Neural progenitor cell (in vitro differentiated cells): ENCODE measurements at regions not wholly inside any gene's neighbourhood (a gene's known extent, or its start where the extent isn't known, plus 50 kb on each side); places are given as distances from the start of the nearest gene placed in this dataset.

Experiments used
- DNase-seq: peaks from one replicate; pipeline ENCODE4 v3.0.0-alpha.2; 2016; ENCODE audit warnings: low spot score
- H2AFZ ChIP-seq: fragments of 200-600 bp; sonication (generic); replicated peaks from 2 replicates; pipeline ENCODE4 v1.6.1; 2016; ENCODE audit warnings: antibody characterized with exemption
- H3F3A ChIP-seq: fragments of 200-600 bp; sonication (generic); 2 replicates; pipeline ENCODE4 v1.6.1; 2016; ENCODE audit warnings: antibody characterized with exemption, low read depth
- H3K27ac ChIP-seq: fragments of 200-600 bp; sonication (generic); 2 replicates; pipeline ENCODE4 v1.5.1; 2016; ENCODE audit warnings: mild to moderate bottlenecking
- H3K27me3 ChIP-seq: fragments of 200-600 bp; sonication (generic); 2 replicates; pipeline ENCODE4 v1.6.1; 2016; ENCODE audit warnings: mild to moderate bottlenecking, moderate library complexity
- H3K36me3 ChIP-seq: fragments of 200-600 bp; sonication (generic); 2 replicates; pipeline ENCODE4 v1.5.1; 2016
- H3K4me1 ChIP-seq: fragments of 200-600 bp; sonication (generic); 2 replicates; pipeline ENCODE4 v1.6.1; 2016; ENCODE audit warnings: mixed run types
- H3K4me2 ChIP-seq: fragments of 200-600 bp; sonication (generic); 2 replicates; pipeline ENCODE4 v1.6.1; 2016
- H3K4me3 ChIP-seq: fragments of 200-600 bp; sonication (generic); 2 replicates; pipeline ENCODE4 v1.5.1; 2016
- H3K79me2 ChIP-seq: fragments of 200-600 bp; sonication (generic); 2 replicates; pipeline ENCODE4 v1.6.1; 2016; ENCODE audit warnings: low read depth
- H3K9ac ChIP-seq: fragments of 200-600 bp; sonication (generic); 2 replicates; pipeline ENCODE4 v1.6.1; 2016
- H3K9me3 ChIP-seq: fragments of 200-600 bp; sonication (generic); 2 replicates; pipeline ENCODE4 v1.5.1; 2016; ENCODE audit warnings: low read depth
- H4K20me1 ChIP-seq: fragments of 200-600 bp; sonication (generic); 2 replicates; pipeline ENCODE4 v1.6.1; 2016; ENCODE audit warnings: low read depth
- H3K27ac Mint-ChIP-seq: 3 replicates; pipeline ENCODE4 v1.8.0; 2021; ENCODE audit warnings: mixed read lengths
- H3K27me3 Mint-ChIP-seq: 2 replicates; pipeline ENCODE4 v1.8.0; 2022; ENCODE audit warnings: low read depth, mild to moderate bottlenecking, inconsistent platforms, moderate library complexity, mixed read lengths; ENCODE audit not compliant: insufficient read depth
- H3K36me3 Mint-ChIP-seq: 3 replicates; pipeline ENCODE4 v1.8.0; 2021; ENCODE audit warnings: mixed read lengths
- H3K4me1 Mint-ChIP-seq: 3 replicates; pipeline ENCODE4 v1.8.0; 2021; ENCODE audit warnings: mixed read lengths
- H3K4me3 Mint-ChIP-seq: 3 replicates; pipeline ENCODE4 v1.8.0; 2021; ENCODE audit warnings: mild to moderate bottlenecking, moderate library complexity, mixed read lengths
- H3K9me3 Mint-ChIP-seq: 3 replicates; pipeline ENCODE4 v1.8.0; 2020; ENCODE audit warnings: mixed read lengths
- EZH2 ChIP-seq: fragments of 200-600 bp; sonication (generic); IDR thresholded peaks from 2 replicates; pipeline ENCODE4 v1.6.1; 2017; ENCODE audit warnings: antibody characterized with exemption, mild to moderate bottlenecking, moderate library complexity
- EZH2phosphoT487 ChIP-seq: fragments of 200-600 bp; sonication (generic); IDR thresholded peaks from 2 replicates; pipeline ENCODE4 v1.6.1; 2017; ENCODE audit warnings: antibody characterized with exemption
- TF ChIP-seq, protein P1 (sequence below): fragments of 200-600 bp; sonication (generic); IDR thresholded peaks from 2 replicates; pipeline ENCODE4 v1.5.1; 2017; ENCODE audit warnings: antibody characterized with exemption, mild to moderate bottlenecking

DNA sequence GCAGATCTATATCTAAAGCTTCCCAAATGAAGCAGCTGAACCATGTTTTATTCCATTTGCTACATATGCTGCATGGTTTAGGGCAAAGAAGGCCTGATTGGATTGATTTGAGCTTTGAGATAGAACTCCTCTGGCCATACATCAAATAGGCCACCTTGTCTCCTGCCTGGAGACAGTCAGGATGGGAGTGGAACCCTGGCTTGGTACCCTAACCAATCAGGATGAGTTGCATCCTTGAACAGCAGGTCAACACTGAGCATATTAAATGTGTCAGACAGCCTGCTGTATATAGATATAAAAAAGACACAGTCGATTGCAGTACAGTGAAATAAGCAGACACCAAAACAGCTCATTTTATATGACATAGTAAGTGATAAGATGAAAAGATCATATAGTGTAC lies 291.7 kb downstream of the NUAK1 start:
- H3K27me3 ChIP-seq, result no peaks in the 10 kb centered on the region
- no peak overlapping the region for H3K4me2 ChIP-seq
- H3F3A ChIP-seq, result no peaks in the 10 kb centered on the region
- peaks cover 3% of the 10 kb centered on the region for H3K4me1 ChIP-seq
- no peak for DNase-seq
- no peak overlapping the region for H3K9ac ChIP-seq
- Mint-ChIP-seq H3K4me3 (no peak overlapping the region), H3K27ac (no peak overlapping the region), H3K36me3 (peaks cover 1% of the 10 kb centered on the region), H3K4me1 (peaks cover 14% of the 10 kb centered on the region), H3K27me3 (peaks cover 18% of the 10 kb centered on the region), H3K9me3 (peaks cover 22% of the 10 kb centered on the region)
- no peaks in the 10 kb centered on the region for H3K79me2 ChIP-seq
- no peak overlapping the region for H2AFZ ChIP-seq
- H3K9me3 ChIP-seq, result peaks cover 10% of the 10 kb centered on the region
- no peaks in the 10 kb centered on the region for H4K20me1 ChIP-seq
- no peak overlapping the region for H3K27ac ChIP-seq
- TF ChIP-seq, protein P1, sequence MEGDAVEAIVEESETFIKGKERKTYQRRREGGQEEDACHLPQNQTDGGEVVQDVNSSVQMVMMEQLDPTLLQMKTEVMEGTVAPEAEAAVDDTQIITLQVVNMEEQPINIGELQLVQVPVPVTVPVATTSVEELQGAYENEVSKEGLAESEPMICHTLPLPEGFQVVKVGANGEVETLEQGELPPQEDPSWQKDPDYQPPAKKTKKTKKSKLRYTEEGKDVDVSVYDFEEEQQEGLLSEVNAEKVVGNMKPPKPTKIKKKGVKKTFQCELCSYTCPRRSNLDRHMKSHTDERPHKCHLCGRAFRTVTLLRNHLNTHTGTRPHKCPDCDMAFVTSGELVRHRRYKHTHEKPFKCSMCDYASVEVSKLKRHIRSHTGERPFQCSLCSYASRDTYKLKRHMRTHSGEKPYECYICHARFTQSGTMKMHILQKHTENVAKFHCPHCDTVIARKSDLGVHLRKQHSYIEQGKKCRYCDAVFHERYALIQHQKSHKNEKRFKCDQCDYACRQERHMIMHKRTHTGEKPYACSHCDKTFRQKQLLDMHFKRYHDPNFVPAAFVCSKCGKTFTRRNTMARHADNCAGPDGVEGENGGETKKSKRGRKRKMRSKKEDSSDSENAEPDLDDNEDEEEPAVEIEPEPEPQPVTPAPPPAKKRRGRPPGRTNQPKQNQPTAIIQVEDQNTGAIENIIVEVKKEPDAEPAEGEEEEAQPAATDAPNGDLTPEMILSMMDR, result no peak
- TF ChIP-seq EZH2, result no peak
- TF ChIP-seq EZH2phosphoT487, result no peak
- H3K36me3 ChIP-seq, result no peaks in the 10 kb centered on the region
- no peak overlapping the region for H3K4me3 ChIP-seq

GRCh38 chr12:105848286-105848685 lies 290.5 kb downstream of the NUAK1 start:
- Mint-ChIP-seq H3K9me3 (peaks cover 22% of the 10 kb centered on the region), H3K4me1 (peaks cover 14% of the 10 kb centered on the region), H3K4me3 (no peak overlapping the region), H3K36me3 (peaks cover 1% of the 10 kb centered on the region), H3K27ac (no peak overlapping the region), H3K27me3 (peaks cover 22% of the 10 kb centered on the region)
- no peak overlapping the region for H3K9ac ChIP-seq
- DNase-seq, result no peak
- H3K9me3 ChIP-seq, result peaks cover 10% of the 10 kb centered on the region
- H2AFZ ChIP-seq, result no peak overlapping the region
- TF ChIP-seq, protein P1, result no peak
- TF ChIP-seq EZH2 (no peak), EZH2phosphoT487 (no peak)
- H3K79me2 ChIP-seq, result no peaks in the 10 kb centered on the region
- H3F3A ChIP-seq, result no peaks in the 10 kb centered on the region
- no peaks in the 10 kb centered on the region for H4K20me1 ChIP-seq
- H3K36me3 ChIP-seq, result no peaks in the 10 kb centered on the region
- H3K4me2 ChIP-seq, result no peak overlapping the region
- H3K27ac ChIP-seq, result no peak overlapping the region
- no peaks in the 10 kb centered on the region for H3K4me1 ChIP-seq
- no peaks in the 10 kb centered on the region for H3K27me3 ChIP-seq
- no peak overlapping the region for H3K4me3 ChIP-seq

GRCh38 chr12:105850103-105850968 lies 288.4 kb downstream of the NUAK1 start:
- H3K36me3 ChIP-seq, result no peaks in the 10 kb centered on the region
- no peak overlapping the region for H3K4me3 Mint-ChIP-seq
- H3K4me3 ChIP-seq, result no peak overlapping the region
- H3K27ac Mint-ChIP-seq, result no peak overlapping the region
- H3K27me3 ChIP-seq, result no peaks in the 10 kb centered on the region
- peaks cover 27% of the 10 kb centered on the region for H3K27me3 Mint-ChIP-seq
- H3K9me3 ChIP-seq, result peaks cover 10% of the 10 kb centered on the region
- H3K4me1 ChIP-seq, result no peaks in the 10 kb centered on the region
- H2AFZ ChIP-seq, result no peak overlapping the region
- H3K9me3 Mint-ChIP-seq, result peaks cover 21% of the 10 kb centered on the region
- H3K36me3 Mint-ChIP-seq, result no peaks in the 10 kb centered on the region
- H3K4me1 Mint-ChIP-seq, result peaks cover 11% of the 10 kb centered on the region
- no peak for DNase-seq
- H4K20me1 ChIP-seq, result no peaks in the 10 kb centered on the region
- TF ChIP-seq, protein P1, result no peak
- TF ChIP-seq EZH2phosphoT487, result no peak
- no peak for TF ChIP-seq EZH2
- no peak overlapping the region for H3K4me2 ChIP-seq
- H3K79me2 ChIP-seq, result no peaks in the 10 kb centered on the region
- H3K9ac ChIP-seq, result no peak overlapping the region
- no peak overlapping the region for H3K27ac ChIP-seq
- H3F3A ChIP-seq, result no peaks in the 10 kb centered on the region
